ENCODE measurements at regions not wholly inside any gene's neighbourhood (a gene's known extent, or its start where the extent isn't known, plus 50 kb on each side); places are given as distances from the start of the nearest gene placed in this dataset.

GRCh38 chr7:118300177-118300576 lies 75.7 kb downstream of the ANKRD7 start:
- Mint-ChIP-seq H3K27me3 (ENCODE audit: insufficient read depth, low read depth, poor library complexity) (no peaks in the 10 kb centered on the region), H3K4me3 (no peak overlapping the region), H3K27ac (no peak overlapping the region), H3K9me3 (no peaks in the 10 kb centered on the region), H3K36me3 (ENCODE audit: low read depth) (no peaks in the 10 kb centered on the region), H3K4me1 (no peaks in the 10 kb centered on the region)
- ATAC-seq (no peak), DNase-seq (ENCODE audit: low spot score) (no peak)
- Histone ChIP-seq H3K9me2 (ENCODE audit: insufficient read depth) (peaks cover 3% of the 10 kb centered on the region; the same call in 1 of the 2 replicates), H2AFZ (no peak overlapping the region), H3K79me2 (replicated peaks; ENCODE audit: insufficient read depth) (no peaks in the 10 kb centered on the region), H3K4me2 (no peak overlapping the region), H3K27me3 (ENCODE audit: insufficient read depth) (no peaks in the 10 kb centered on the region), H3K27ac (ENCODE audit: low read depth) (no peak overlapping the region), H4K20me1 (replicated peaks; ENCODE audit: insufficient read depth) (no peaks in the 10 kb centered on the region), H3K36me3 (ENCODE audit: insufficient read depth) (no peaks in the 10 kb centered on the region), H3K4me3 (no peak overlapping the region), H3K4me1 (ENCODE audit: insufficient read depth) (no peaks in the 10 kb centered on the region), H3F3A (replicated peaks; ENCODE audit: low read depth) (no peaks in the 10 kb centered on the region)
- TF ChIP-seq NANOG (IDR thresholded peaks at IDR 0.05; ENCODE audit: borderline replicate concordance) (no peak), EZH2 (IDR thresholded peaks at IDR 0.05; ENCODE audit: low read depth, unreplicated experiment) (no peak), POLR2AphosphoS5 (IDR thresholded peaks at IDR 0.05; ENCODE audit: low read depth) (no peak), ZNF331 (CRISPR knock-in tag; IDR thresholded peaks at IDR 0.05; ENCODE audit: low read depth) (no peak), EZH2phosphoT487 (IDR thresholded peaks at IDR 0.05; ENCODE audit: unreplicated experiment) (no peak), STAT1 (IDR thresholded peaks at IDR 0.05; ENCODE audit: unreplicated experiment) (no peak), ZNF462 (CRISPR knock-in tag; IDR thresholded peaks at IDR 0.05) (no peak), CREB1 (CRISPR knock-in tag; IDR thresholded peaks at IDR 0.05; ENCODE audit: low read depth) (no peak), CTCF (conservative IDR thresholded peaks at IDR 0.05; ENCODE audit: low read depth in 2 of 2) (no peak), JUNB (IDR thresholded peaks at IDR 0.05; ENCODE audit: unreplicated experiment) (no peak), ZNF114 (CRISPR knock-in tag; IDR thresholded peaks at IDR 0.05) (no peak), REST (IDR thresholded peaks at IDR 0.05; ENCODE audit: unreplicated experiment) (no peak)

Data from GM23338 (cell line).